ENCODE measurements at regions not wholly inside any gene's neighbourhood (a gene's known extent, or its start where the extent isn't known, plus 50 kb on each side); places are given as distances from the start of the nearest gene placed in this dataset.

- DNase-seq, result no peak
- Histone ChIP-seq H3K9me3 (no peaks in the 10 kb centered on the region), H3K27me3 (no peaks in the 10 kb centered on the region), H3K4me1 (peaks cover 35% of the 10 kb centered on the region), H3K4me3 (ENCODE audit: low read depth, low read length) (no peak overlapping the region), H3K36me3 (no peaks in the 10 kb centered on the region)
- TF ChIP-seq CTCF (IDR thresholded peaks at IDR 0.05; ENCODE audit: low read depth, low read length), result no peak
These were observed 141.6 kb downstream of the PCDH18 start for GRCh38 chr4:137390707-137391106.

GRCh38 chr4:137389911-137390520 lies 142.3 kb downstream of the PCDH18 start:
- H3K27me3 ChIP-seq, result no peaks in the 10 kb centered on the region
- DNase-seq, result no peak
- peaks cover 35% of the 10 kb centered on the region for H3K4me1 ChIP-seq
- H3K36me3 ChIP-seq, result no peaks in the 10 kb centered on the region
- no peak for TF ChIP-seq CTCF (IDR thresholded peaks at IDR 0.05; ENCODE audit: low read depth, low read length)
- no peaks in the 10 kb centered on the region for H3K9me3 ChIP-seq
- no peak overlapping the region for H3K4me3 ChIP-seq (ENCODE audit: low read depth, low read length)

GRCh38 chr4:137387924-137388323 lies 144.4 kb downstream of the PCDH18 start:
- no peak for TF ChIP-seq CTCF (IDR thresholded peaks at IDR 0.05; ENCODE audit: low read depth, low read length)
- no peak for DNase-seq
- no peaks in the 10 kb centered on the region for H3K9me3 ChIP-seq
- H3K36me3 ChIP-seq, result no peaks in the 10 kb centered on the region
- no peak overlapping the region for H3K4me3 ChIP-seq (ENCODE audit: low read depth, low read length)
- H3K4me1 ChIP-seq, result peaks cover 29% of the 10 kb centered on the region
- no peaks in the 10 kb centered on the region for H3K27me3 ChIP-seq

- H3K9me3 ChIP-seq, result no peaks in the 10 kb centered on the region
- H3K27me3 ChIP-seq, result no peaks in the 10 kb centered on the region
- DNase-seq, result no peak
- no peaks in the 10 kb centered on the region; the same call in 1 of the 2 replicates for H3K4me1 ChIP-seq
- no peaks in the 10 kb centered on the region for H3K36me3 ChIP-seq
- no peak overlapping the region for H3K4me3 ChIP-seq (ENCODE audit: low read depth, low read length)
- TF ChIP-seq CTCF (IDR thresholded peaks at IDR 0.05; ENCODE audit: low read depth, low read length), result no peak
These were observed 147.8 kb downstream of the PCDH18 start for GRCh38 chr4:137384476-137384875.

GRCh38 chr4:137378821-137379220 lies 153.5 kb downstream of the PCDH18 start:
- H3K27me3 ChIP-seq, result no peaks in the 10 kb centered on the region
- no peak for DNase-seq
- no peak for TF ChIP-seq CTCF (IDR thresholded peaks at IDR 0.05; ENCODE audit: low read depth, low read length)
- H3K4me3 ChIP-seq (ENCODE audit: low read depth, low read length), result no peak overlapping the region
- no peaks in the 10 kb centered on the region for H3K36me3 ChIP-seq
- H3K9me3 ChIP-seq, result no peaks in the 10 kb centered on the region
- H3K4me1 ChIP-seq, result peaks cover 8% of the 10 kb centered on the region

- DNase-seq, result no peak
- no peak for TF ChIP-seq CTCF (IDR thresholded peaks at IDR 0.05; ENCODE audit: low read depth, low read length)
- Histone ChIP-seq H3K4me3 (ENCODE audit: low read depth, low read length) (no peak overlapping the region), H3K9me3 (no peaks in the 10 kb centered on the region), H3K27me3 (no peaks in the 10 kb centered on the region), H3K4me1 (peaks cover 8% of the 10 kb centered on the region), H3K36me3 (no peaks in the 10 kb centered on the region)
These were observed 153.9 kb downstream of the PCDH18 start for GRCh38 chr4:137378393-137378792.

Measured in BE2C (cell line).